ENCODE measurements at regions not wholly inside any gene's neighbourhood (a gene's known extent, or its start where the extent isn't known, plus 50 kb on each side); places are given as distances from the start of the nearest gene placed in this dataset.

DNA sequence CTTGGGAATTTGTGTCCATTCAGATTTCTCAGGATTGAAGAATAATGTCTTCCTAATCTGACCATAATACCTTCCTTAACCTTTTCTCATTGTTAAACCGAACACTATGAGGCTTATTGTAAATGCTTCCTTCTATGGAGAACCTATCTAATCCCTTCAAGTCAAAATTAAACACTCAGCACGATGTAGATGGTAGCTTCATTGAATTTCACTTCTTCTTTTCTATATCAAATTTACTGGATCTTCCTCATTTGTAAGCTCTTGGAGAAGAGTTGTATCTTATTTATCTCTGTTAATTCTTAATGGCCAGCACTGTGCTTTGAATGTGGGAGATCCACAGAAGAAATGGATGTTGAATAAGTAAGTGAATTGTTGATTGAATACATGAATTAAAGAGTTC is 109.0 kb upstream of the RAPGEF2 start:
- no peak overlapping the region for H3K4me3 Mint-ChIP-seq (ENCODE audit: low read depth)
- H3K27ac Mint-ChIP-seq = no peak overlapping the region
- no peak for DNase-seq (ENCODE audit: low spot score, unreplicated experiment)
- TF ChIP-seq, protein P1, sequence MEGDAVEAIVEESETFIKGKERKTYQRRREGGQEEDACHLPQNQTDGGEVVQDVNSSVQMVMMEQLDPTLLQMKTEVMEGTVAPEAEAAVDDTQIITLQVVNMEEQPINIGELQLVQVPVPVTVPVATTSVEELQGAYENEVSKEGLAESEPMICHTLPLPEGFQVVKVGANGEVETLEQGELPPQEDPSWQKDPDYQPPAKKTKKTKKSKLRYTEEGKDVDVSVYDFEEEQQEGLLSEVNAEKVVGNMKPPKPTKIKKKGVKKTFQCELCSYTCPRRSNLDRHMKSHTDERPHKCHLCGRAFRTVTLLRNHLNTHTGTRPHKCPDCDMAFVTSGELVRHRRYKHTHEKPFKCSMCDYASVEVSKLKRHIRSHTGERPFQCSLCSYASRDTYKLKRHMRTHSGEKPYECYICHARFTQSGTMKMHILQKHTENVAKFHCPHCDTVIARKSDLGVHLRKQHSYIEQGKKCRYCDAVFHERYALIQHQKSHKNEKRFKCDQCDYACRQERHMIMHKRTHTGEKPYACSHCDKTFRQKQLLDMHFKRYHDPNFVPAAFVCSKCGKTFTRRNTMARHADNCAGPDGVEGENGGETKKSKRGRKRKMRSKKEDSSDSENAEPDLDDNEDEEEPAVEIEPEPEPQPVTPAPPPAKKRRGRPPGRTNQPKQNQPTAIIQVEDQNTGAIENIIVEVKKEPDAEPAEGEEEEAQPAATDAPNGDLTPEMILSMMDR (IDR thresholded peaks at IDR 0.05; ENCODE audit: unreplicated experiment) = no peak
- peaks cover 4% of the 10 kb centered on the region for H3K9me3 Mint-ChIP-seq (ENCODE audit: low read depth)
- no peaks in the 10 kb centered on the region for H3K27me3 Mint-ChIP-seq
- peaks cover under 1% of the 10 kb centered on the region for H3K36me3 Mint-ChIP-seq (ENCODE audit: insufficient read depth)
- H3K4me1 Mint-ChIP-seq (ENCODE audit: low read depth) = no peaks in the 10 kb centered on the region

DNA sequence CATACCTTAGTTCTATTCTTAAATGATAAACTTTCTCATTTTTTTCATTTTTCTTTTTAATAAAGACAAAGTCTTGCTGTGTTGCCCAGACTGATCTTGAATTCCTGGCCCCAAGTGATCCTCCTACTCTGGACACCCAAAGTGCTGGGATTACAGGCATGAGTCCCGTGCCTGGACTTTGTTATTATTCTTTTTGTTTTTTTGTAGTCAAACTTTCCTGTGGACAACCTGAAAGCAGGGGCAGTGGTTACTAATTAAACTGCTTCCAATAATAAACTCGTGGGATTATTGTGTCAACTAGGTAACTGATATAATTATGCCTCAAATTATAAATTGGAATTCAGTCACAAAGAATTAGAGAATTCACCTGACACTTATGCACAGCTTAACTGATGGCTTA is 107.8 kb upstream of the RAPGEF2 start:
- H3K4me3 Mint-ChIP-seq (ENCODE audit: low read depth) = no peak overlapping the region
- H3K36me3 Mint-ChIP-seq (ENCODE audit: insufficient read depth) = no peaks in the 10 kb centered on the region
- H3K27me3 Mint-ChIP-seq = no peaks in the 10 kb centered on the region
- TF ChIP-seq, protein P1 (IDR thresholded peaks at IDR 0.05; ENCODE audit: unreplicated experiment) = no peak
- no peaks in the 10 kb centered on the region for H3K9me3 Mint-ChIP-seq (ENCODE audit: low read depth)
- DNase-seq (ENCODE audit: low spot score, unreplicated experiment) = no peak
- H3K4me1 Mint-ChIP-seq (ENCODE audit: low read depth) = no peaks in the 10 kb centered on the region
- H3K27ac Mint-ChIP-seq = no peak overlapping the region

DNA sequence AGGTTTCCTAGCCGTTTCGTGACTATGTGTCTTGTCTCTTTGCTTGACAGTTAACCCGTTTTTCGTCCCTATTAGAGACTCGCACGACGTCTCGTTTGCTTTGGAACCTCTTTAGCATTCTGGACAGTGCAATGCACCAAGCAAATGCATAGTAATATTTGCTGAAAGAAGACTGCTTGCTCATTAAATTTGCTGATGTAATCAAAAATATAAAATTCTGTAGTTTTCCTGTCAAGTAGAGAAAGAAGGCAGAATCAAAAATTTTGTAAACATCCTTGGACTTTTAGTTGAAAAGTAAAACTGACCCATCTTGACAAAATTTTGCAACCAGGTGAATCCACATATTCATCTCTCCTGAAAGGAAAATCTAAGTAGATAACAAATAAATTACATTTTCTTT is 106.9 kb upstream of the RAPGEF2 start:
- no peaks in the 10 kb centered on the region for H3K27me3 Mint-ChIP-seq
- H3K27ac Mint-ChIP-seq = no peak overlapping the region
- H3K4me1 Mint-ChIP-seq (ENCODE audit: low read depth) = no peaks in the 10 kb centered on the region
- H3K4me3 Mint-ChIP-seq (ENCODE audit: low read depth) = no peak overlapping the region
- no peaks in the 10 kb centered on the region for H3K9me3 Mint-ChIP-seq (ENCODE audit: low read depth)
- TF ChIP-seq, protein P1 (IDR thresholded peaks at IDR 0.05; ENCODE audit: unreplicated experiment) = no peak
- no peak for DNase-seq (ENCODE audit: low spot score, unreplicated experiment)
- no peaks in the 10 kb centered on the region for H3K36me3 Mint-ChIP-seq (ENCODE audit: insufficient read depth)

DNA sequence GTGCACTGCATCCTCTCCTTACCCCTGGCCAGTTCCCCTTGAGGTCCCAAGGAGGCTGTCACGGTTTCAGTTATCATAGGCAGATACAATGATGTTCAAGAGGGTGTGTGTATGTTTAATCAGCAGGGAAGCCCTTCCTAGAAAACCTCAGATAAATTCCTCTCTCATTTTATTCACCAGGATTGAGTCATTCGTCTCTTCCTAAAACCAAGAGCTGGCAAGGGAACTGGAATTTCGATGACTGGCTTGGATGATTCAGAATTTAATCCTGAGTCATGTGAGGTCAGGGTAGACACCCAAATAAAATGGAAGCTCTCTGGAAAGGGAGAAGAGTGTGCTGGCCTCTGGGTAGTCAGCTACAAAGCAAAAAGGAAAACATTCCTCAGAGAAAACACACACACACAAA is 106.2 kb upstream of the RAPGEF2 start:
- Mint-ChIP-seq H3K27me3 (no peaks in the 10 kb centered on the region), H3K9me3 (ENCODE audit: low read depth) (no peaks in the 10 kb centered on the region), H3K36me3 (ENCODE audit: insufficient read depth) (no peaks in the 10 kb centered on the region), H3K4me3 (ENCODE audit: low read depth) (no peak overlapping the region), H3K4me1 (ENCODE audit: low read depth) (no peaks in the 10 kb centered on the region), H3K27ac (no peak overlapping the region)
- TF ChIP-seq, protein P1 (IDR thresholded peaks at IDR 0.05; ENCODE audit: unreplicated experiment) = no peak
- DNase-seq (ENCODE audit: low spot score, unreplicated experiment) = no peak

- no peak for DNase-seq (ENCODE audit: low spot score, unreplicated experiment)
- H3K27me3 Mint-ChIP-seq = no peaks in the 10 kb centered on the region
- no peaks in the 10 kb centered on the region for H3K4me1 Mint-ChIP-seq (ENCODE audit: low read depth)
- no peak overlapping the region for H3K4me3 Mint-ChIP-seq (ENCODE audit: low read depth)
- H3K36me3 Mint-ChIP-seq (ENCODE audit: insufficient read depth) = no peaks in the 10 kb centered on the region
- H3K27ac Mint-ChIP-seq = no peak overlapping the region
- TF ChIP-seq, protein P1 (IDR thresholded peaks at IDR 0.05; ENCODE audit: unreplicated experiment) = no peak
- no peaks in the 10 kb centered on the region for H3K9me3 Mint-ChIP-seq (ENCODE audit: low read depth)
These were observed 105.1 kb upstream of the RAPGEF2 start for GRCh38 chr4:158997660-158998349.

Measured in progenitor cell of endocrine pancreas (in vitro differentiated cells).